D721Med (cell line): ENCODE measurements at regions not wholly inside any gene's neighbourhood (a gene's known extent, or its start where the extent isn't known, plus 50 kb on each side); places are given as distances from the start of the nearest gene placed in this dataset.

ENCODE experiments used
- DNase-seq: peaks from one replicate; pipeline ENCODE4 v3.0.0; 2011; ENCODE audit warnings: low spot score; ENCODE audit not compliant: insufficient read length
- FAIRE-seq: peaks from 2 replicates; lab custom pipeline; 2011; peaks lifted over from hg19 to GRCh38; lab: Jason Lieb, UNC
- TF ChIP-seq, protein P1 (sequence below): IDR thresholded peaks from 2 replicates; pipeline ENCODE4 v1.5.1; 2012; ENCODE audit warnings: mild to moderate bottlenecking, control low read depth; ENCODE audit not compliant: insufficient read depth; ENCODE audit errors: missing control alignments

DNA sequence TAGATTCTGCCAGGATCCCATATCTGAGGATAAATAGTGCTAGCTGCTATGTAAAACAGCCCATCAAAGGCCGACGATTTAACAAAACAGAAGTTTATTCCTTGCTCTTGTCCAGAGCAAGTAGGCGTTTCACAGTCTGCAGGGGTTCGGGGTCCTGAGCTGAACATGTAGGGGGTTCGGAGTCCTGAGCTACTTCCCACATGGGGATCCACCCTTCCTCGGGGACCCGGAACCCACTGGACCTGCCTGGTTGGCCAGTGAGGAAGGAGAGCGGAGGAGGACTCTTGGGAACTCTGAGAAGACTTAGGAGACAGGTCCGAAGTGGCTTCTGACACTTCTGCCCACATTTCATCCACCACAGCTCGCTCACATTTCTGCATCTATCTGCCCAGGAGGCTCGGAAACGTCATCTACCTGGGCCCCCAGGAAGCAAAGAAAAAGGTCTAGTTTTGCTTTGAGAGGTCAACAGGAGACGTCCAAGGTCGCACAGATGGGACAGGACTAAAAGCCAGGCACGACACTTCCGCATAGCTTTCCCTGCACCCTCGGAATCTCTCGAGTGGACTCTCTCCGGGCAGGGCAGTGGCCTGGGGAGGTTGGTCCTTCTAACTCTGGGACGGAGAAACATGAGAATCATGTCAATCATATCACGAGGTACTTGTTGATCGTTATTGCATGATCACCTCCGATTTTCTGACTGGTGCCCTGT is 86.4 kb downstream of the MICALL2 start:
- TF ChIP-seq, protein P1, sequence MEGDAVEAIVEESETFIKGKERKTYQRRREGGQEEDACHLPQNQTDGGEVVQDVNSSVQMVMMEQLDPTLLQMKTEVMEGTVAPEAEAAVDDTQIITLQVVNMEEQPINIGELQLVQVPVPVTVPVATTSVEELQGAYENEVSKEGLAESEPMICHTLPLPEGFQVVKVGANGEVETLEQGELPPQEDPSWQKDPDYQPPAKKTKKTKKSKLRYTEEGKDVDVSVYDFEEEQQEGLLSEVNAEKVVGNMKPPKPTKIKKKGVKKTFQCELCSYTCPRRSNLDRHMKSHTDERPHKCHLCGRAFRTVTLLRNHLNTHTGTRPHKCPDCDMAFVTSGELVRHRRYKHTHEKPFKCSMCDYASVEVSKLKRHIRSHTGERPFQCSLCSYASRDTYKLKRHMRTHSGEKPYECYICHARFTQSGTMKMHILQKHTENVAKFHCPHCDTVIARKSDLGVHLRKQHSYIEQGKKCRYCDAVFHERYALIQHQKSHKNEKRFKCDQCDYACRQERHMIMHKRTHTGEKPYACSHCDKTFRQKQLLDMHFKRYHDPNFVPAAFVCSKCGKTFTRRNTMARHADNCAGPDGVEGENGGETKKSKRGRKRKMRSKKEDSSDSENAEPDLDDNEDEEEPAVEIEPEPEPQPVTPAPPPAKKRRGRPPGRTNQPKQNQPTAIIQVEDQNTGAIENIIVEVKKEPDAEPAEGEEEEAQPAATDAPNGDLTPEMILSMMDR: no peak
- DNase-seq (no peak), FAIRE-seq (no peak)

DNA sequence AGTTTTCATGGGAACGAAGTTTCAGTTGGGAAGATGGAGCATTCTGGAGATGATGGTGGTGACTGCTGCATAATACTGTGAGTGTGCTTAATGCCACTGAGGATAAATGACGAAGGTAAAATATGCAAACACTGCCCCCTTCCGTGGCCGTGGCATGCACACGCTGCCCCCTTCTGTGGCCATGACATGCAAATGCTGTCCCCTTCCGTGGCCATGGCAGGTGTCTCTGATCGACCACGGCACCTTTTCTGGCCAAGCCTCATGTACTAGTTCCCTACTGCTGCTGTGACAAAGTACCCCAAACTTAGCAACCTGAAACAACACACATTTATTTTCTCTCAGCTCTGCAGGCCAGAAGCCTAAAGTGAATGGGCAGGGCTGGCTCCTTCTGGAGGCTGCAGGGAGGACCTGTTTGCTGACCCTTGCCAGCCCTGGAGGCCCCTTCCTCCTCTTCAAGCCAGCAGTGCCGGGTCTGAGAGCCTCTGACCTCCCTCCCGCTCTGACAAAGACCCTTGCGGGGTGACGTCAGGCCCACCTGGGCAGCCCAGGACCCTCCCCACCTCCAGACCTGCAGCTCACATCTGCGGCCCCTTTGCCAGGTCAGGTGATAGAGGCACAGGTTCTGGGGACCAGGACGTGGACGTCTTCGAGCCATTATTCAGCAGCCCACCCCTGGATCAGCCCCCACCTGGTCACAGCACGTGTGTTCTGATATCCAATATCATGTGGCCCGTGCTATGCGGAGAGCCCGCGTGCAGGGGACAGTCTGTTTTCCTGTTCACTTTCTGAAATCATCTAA is 82.0 kb downstream of the MICALL2 start:
- DNase-seq: no peak
- FAIRE-seq: no peak
- TF ChIP-seq, protein P1: peak; percentile 42

DNA sequence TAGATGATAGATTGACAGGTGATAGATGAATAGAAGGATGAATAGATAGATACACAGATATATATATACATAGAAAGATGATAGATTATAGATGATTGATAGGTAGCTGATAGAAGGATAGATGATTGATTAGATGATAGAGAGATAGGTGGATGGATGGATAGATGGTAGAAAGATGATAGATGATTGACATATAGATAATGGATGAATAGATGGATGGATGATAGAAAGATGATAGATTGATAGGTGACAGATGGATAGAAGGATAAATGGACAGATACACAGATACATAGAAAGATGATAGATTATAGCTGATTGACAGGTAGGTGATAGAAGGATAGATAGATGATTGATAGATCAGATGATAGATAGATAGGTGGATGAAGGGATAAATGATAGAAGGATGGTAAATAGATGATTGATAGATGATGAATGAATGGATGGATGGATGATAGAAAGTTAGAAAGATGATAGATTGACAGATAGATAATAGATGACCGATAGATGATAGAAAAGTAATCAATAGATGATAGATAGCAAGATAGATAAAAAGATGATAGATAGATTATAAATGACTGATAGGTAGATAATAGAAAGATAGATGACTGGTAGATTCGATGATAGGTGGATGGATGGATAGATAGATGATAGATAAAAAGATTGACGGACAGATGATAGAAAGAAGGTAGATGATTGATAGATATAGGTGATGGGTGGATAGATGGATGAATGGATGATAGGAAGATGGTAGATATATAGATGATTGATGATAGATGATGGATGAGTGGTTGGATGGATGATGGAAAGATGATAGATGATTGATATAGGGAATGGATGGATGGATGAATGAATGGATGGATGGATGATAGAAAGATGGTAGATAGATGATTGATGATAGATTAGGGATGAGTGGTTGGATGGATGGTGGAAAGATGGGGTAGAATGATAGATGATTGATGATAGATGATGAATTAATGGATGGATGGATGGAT is 80.4 kb downstream of the MICALL2 start:
- TF ChIP-seq, protein P1: no peak

DNA sequence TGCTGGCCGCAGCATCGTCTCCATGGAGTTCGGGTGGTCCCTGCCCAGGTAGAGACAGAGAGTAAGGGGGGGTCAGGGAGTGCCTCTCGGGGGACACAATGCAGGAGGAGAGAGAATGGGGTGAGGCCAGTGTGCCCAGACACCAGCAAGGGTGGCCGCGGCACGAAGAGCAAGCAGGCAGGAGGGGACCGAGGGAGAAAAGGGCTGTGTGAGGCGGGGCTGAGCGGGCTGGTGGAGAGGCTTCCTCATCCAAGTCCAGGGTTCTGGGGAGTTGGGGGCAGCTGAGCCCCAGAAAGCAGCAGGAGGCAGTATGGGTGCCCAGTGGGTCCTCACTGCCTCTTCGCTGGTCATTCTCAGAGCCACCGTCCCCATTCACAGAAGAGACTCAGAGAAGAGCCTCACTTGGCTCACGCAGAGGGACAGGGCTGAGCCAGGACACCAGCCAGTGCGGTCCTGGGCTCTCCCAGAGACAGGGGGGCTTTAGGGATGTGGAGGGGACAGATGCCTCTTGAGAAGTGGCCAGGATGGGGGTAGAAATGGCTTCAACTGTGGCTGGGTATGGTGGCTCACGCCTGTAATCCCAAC is 78.9 kb downstream of the MICALL2 start:
- TF ChIP-seq, protein P1: no peak
- DNase-seq (no peak), FAIRE-seq (no peak)

More for the DNA sequence above, 80.4 kb downstream of the MICALL2 start:
- FAIRE-seq: no peak
- DNase-seq: no peak

DNA sequence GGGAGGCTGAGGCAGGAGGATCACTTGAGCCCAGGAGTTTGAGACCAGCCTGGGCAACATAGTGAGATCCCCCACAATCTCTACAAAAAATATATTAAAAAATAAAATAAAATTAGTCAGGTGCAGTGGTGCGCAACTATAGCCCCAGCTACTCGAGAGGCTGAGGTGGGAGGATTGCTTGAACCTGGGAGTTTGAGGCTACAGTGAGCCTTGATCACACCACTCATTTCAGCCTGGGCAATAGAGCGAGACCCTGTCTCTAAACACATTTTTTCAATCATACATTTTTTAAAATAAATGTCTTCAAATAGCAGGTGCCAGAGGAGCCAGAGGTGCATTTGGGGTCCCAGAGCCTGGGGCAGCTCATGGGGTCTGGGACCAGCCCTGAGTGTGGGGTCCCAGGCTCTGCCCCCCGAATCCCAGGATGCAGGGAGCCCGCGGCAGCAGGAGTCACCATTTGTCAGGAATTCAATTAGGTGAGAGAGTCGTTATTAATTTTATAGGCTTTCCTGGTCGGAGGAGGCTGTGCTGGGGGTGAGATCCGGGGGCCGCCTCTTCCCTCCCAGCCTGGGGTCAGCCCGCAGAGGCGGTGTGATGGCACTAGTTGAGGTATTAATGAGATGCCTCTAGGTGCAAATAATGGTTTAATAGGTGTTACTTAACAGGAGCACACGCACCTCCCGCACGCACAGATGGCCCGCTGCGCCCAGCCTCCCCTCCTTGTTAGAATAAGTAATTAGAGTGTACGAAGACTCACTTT is 78.3 kb downstream of the MICALL2 start:
- TF ChIP-seq, protein P1: no peak
- no peak for DNase-seq
- no peak for FAIRE-seq
